ENCODE measurements at regions not wholly inside any gene's neighbourhood (a gene's known extent, or its start where the extent isn't known, plus 50 kb on each side); places are given as distances from the start of the nearest gene placed in this dataset.

- no peak for TF ChIP-seq CTCF (IDR thresholded peaks at IDR 0.05 in 2 of 3, conservative IDR thresholded peaks at IDR 0.05 in 1 of 3; ENCODE audit: borderline replicate concordance in 1 of 3, insufficient read depth in 1 of 3, low read depth in 2 of 3, low read length in 2 of 3)
- TF ChIP-seq POLR2AphosphoS5 (IDR thresholded peaks at IDR 0.05; ENCODE audit: low read depth, low read length) = no peak
- no peak for TF ChIP-seq ZBTB33 (IDR thresholded peaks at IDR 0.05; ENCODE audit: extremely low read depth, insufficient replicate concordance, low read length)
- TF ChIP-seq REST (IDR thresholded peaks at IDR 0.05; ENCODE audit: low read depth) = no peak
- no peak for TF ChIP-seq JUND (IDR thresholded peaks at IDR 0.05)
- no peak for TF ChIP-seq POLR2A (IDR thresholded peaks at IDR 0.05; ENCODE audit: borderline replicate concordance, extremely low read depth, insufficient read depth, insufficient read length)
- no peak for TF ChIP-seq RAD21 (IDR thresholded peaks at IDR 0.05; ENCODE audit: low read depth)
Measured at GRCh38 chr16:6297666-6298410, 1034.8 kb upstream of the RBFOX1 start.
